ENCODE measurements at regions not wholly inside any gene's neighbourhood (a gene's known extent, or its start where the extent isn't known, plus 50 kb on each side); places are given as distances from the start of the nearest gene placed in this dataset.

- H3K9me3 ChIP-seq (ENCODE audit: control insufficient read depth, insufficient read depth, low read length): no peaks in the 10 kb centered on the region
- H3K4me1 ChIP-seq (ENCODE audit: insufficient read depth, low read length): peaks cover 49% of the 10 kb centered on the region
- H3K9ac ChIP-seq (ENCODE audit: low read depth, low read length): no peak overlapping the region
- no peaks in the 10 kb centered on the region for H3K36me3 ChIP-seq (ENCODE audit: insufficient read depth, low read length)
These were observed 175.3 kb upstream of the TCF4 start for GRCh38 chr18:55763298-55763697.

GRCh38 chr18:55762424-55762823, 174.4 kb upstream of the TCF4 start:
- Histone ChIP-seq H3K9ac (ENCODE audit: low read depth, low read length) (no peak overlapping the region), H3K36me3 (ENCODE audit: insufficient read depth, low read length) (no peaks in the 10 kb centered on the region), H3K9me3 (ENCODE audit: control insufficient read depth, insufficient read depth, low read length) (no peaks in the 10 kb centered on the region), H3K4me1 (ENCODE audit: insufficient read depth, low read length) (peaks cover 41% of the 10 kb centered on the region)

- Histone ChIP-seq H3K9me3 (ENCODE audit: control insufficient read depth, insufficient read depth, low read length) (no peaks in the 10 kb centered on the region), H3K36me3 (ENCODE audit: insufficient read depth, low read length) (no peaks in the 10 kb centered on the region), H3K9ac (ENCODE audit: low read depth, low read length) (no peak overlapping the region), H3K4me1 (ENCODE audit: insufficient read depth, low read length) (no peaks in the 10 kb centered on the region)
These were observed 165.8 kb upstream of the TCF4 start for GRCh38 chr18:55753643-55754263.

GRCh38 chr18:55751476-55751875, 163.5 kb upstream of the TCF4 start:
- H3K9ac ChIP-seq (ENCODE audit: low read depth, low read length): no peak overlapping the region
- H3K4me1 ChIP-seq (ENCODE audit: insufficient read depth, low read length): no peaks in the 10 kb centered on the region
- H3K9me3 ChIP-seq (ENCODE audit: control insufficient read depth, insufficient read depth, low read length): no peaks in the 10 kb centered on the region
- H3K36me3 ChIP-seq (ENCODE audit: insufficient read depth, low read length): no peaks in the 10 kb centered on the region

- Histone ChIP-seq H3K4me1 (ENCODE audit: insufficient read depth, low read length) (0 out of 2 replicates have a peak, but pooled peaks cover 5% of the 10 kb centered on the region), H3K9ac (ENCODE audit: low read depth, low read length) (no peak overlapping the region), H3K36me3 (ENCODE audit: insufficient read depth, low read length) (no peaks in the 10 kb centered on the region), H3K9me3 (ENCODE audit: control insufficient read depth, insufficient read depth, low read length) (no peaks in the 10 kb centered on the region)
These were observed 160.3 kb upstream of the TCF4 start for GRCh38 chr18:55748227-55748738.

- no peaks in the 10 kb centered on the region for H3K9me3 ChIP-seq (ENCODE audit: control insufficient read depth, insufficient read depth, low read length)
- 0 out of 2 replicates have a peak, but pooled peaks cover 5% of the 10 kb centered on the region for H3K4me1 ChIP-seq (ENCODE audit: insufficient read depth, low read length)
- no peaks in the 10 kb centered on the region for H3K36me3 ChIP-seq (ENCODE audit: insufficient read depth, low read length)
- H3K9ac ChIP-seq (ENCODE audit: low read depth, low read length): no peak overlapping the region
These were observed 156.2 kb upstream of the TCF4 start for GRCh38 chr18:55744206-55744605.

- H3K36me3 ChIP-seq (ENCODE audit: insufficient read depth, low read length): no peaks in the 10 kb centered on the region
- H3K9ac ChIP-seq (ENCODE audit: low read depth, low read length): no peak overlapping the region
- no peaks in the 10 kb centered on the region for H3K9me3 ChIP-seq (ENCODE audit: control insufficient read depth, insufficient read depth, low read length)
- H3K4me1 ChIP-seq (ENCODE audit: insufficient read depth, low read length): 0 out of 2 replicates have a peak, but pooled peaks cover 5% of the 10 kb centered on the region
These were observed 155.7 kb upstream of the TCF4 start for GRCh38 chr18:55743736-55744135.

- no peaks in the 10 kb centered on the region for H3K9me3 ChIP-seq (ENCODE audit: control insufficient read depth, insufficient read depth, low read length)
- no peak overlapping the region for H3K9ac ChIP-seq (ENCODE audit: low read depth, low read length)
- H3K36me3 ChIP-seq (ENCODE audit: insufficient read depth, low read length): no peaks in the 10 kb centered on the region
- H3K4me1 ChIP-seq (ENCODE audit: insufficient read depth, low read length): 0 out of 2 replicates have a peak, but pooled peaks cover 5% of the 10 kb centered on the region
These were observed 155.1 kb upstream of the TCF4 start for GRCh38 chr18:55743133-55743532.

GRCh38 chr18:55739488-55739887, 151.5 kb upstream of the TCF4 start:
- Histone ChIP-seq H3K4me1 (ENCODE audit: insufficient read depth, low read length) (no peaks in the 10 kb centered on the region), H3K9ac (ENCODE audit: low read depth, low read length) (no peak overlapping the region), H3K9me3 (ENCODE audit: control insufficient read depth, insufficient read depth, low read length) (no peaks in the 10 kb centered on the region), H3K36me3 (ENCODE audit: insufficient read depth, low read length) (0 out of 2 replicates have a peak, but pooled peaks cover 2% of the 10 kb centered on the region)

- no peak overlapping the region for H3K9ac ChIP-seq (ENCODE audit: low read depth, low read length)
- 0 out of 2 replicates have a peak, but pooled peaks cover 2% of the 10 kb centered on the region for H3K36me3 ChIP-seq (ENCODE audit: insufficient read depth, low read length)
- no peaks in the 10 kb centered on the region for H3K4me1 ChIP-seq (ENCODE audit: insufficient read depth, low read length)
- no peaks in the 10 kb centered on the region for H3K9me3 ChIP-seq (ENCODE audit: control insufficient read depth, insufficient read depth, low read length)
These were observed 150.6 kb upstream of the TCF4 start for GRCh38 chr18:55738483-55739114.

- 0 out of 2 replicates have a peak, but pooled peaks cover 2% of the 10 kb centered on the region for H3K36me3 ChIP-seq (ENCODE audit: insufficient read depth, low read length)
- H3K4me1 ChIP-seq (ENCODE audit: insufficient read depth, low read length): no peaks in the 10 kb centered on the region
- no peaks in the 10 kb centered on the region for H3K9me3 ChIP-seq (ENCODE audit: control insufficient read depth, insufficient read depth, low read length)
- no peak overlapping the region for H3K9ac ChIP-seq (ENCODE audit: low read depth, low read length)
These were observed 149.9 kb upstream of the TCF4 start for GRCh38 chr18:55737781-55738468.

- H3K9ac ChIP-seq (ENCODE audit: low read depth, low read length): no peak overlapping the region
- no peaks in the 10 kb centered on the region for H3K4me1 ChIP-seq (ENCODE audit: insufficient read depth, low read length)
- H3K9me3 ChIP-seq (ENCODE audit: control insufficient read depth, insufficient read depth, low read length): no peaks in the 10 kb centered on the region
- 0 out of 2 replicates have a peak, but pooled peaks cover 2% of the 10 kb centered on the region for H3K36me3 ChIP-seq (ENCODE audit: insufficient read depth, low read length)
These were observed 149.3 kb upstream of the TCF4 start for GRCh38 chr18:55737266-55737665.

- Histone ChIP-seq H3K36me3 (ENCODE audit: insufficient read depth, low read length) (0 out of 2 replicates have a peak, but pooled peaks cover 2% of the 10 kb centered on the region), H3K4me1 (ENCODE audit: insufficient read depth, low read length) (no peaks in the 10 kb centered on the region), H3K9me3 (ENCODE audit: control insufficient read depth, insufficient read depth, low read length) (no peaks in the 10 kb centered on the region), H3K9ac (ENCODE audit: low read depth, low read length) (no peak overlapping the region)
These were observed 148.0 kb upstream of the TCF4 start for GRCh38 chr18:55735969-55736368.

GRCh38 chr18:55735199-55735855, 147.3 kb upstream of the TCF4 start:
- H3K4me1 ChIP-seq (ENCODE audit: insufficient read depth, low read length): no peaks in the 10 kb centered on the region
- 0 out of 2 replicates have a peak, but pooled peaks cover 2% of the 10 kb centered on the region for H3K36me3 ChIP-seq (ENCODE audit: insufficient read depth, low read length)
- no peaks in the 10 kb centered on the region for H3K9me3 ChIP-seq (ENCODE audit: control insufficient read depth, insufficient read depth, low read length)

More at GRCh38 chr18:55735199-55735855, 147.3 kb upstream of the TCF4 start:
- no peak overlapping the region for H3K9ac ChIP-seq (ENCODE audit: low read depth, low read length)

Data from ES-I3 (cell line).